HL-60 (cell line): ENCODE measurements at regions not wholly inside any gene's neighbourhood (a gene's known extent, or its start where the extent isn't known, plus 50 kb on each side); places are given as distances from the start of the nearest gene placed in this dataset.

ENCODE experiments used
- DNase-seq, 2 experiments: peaks; one replicate each; pipeline ENCODE4 v3.0.0-alpha.2; 2010 to 2020; ENCODE audit warnings: low read depth in 1 of 2, low spot score in 1 of 2
- H3K27ac ChIP-seq: fragments of 250-450 bp; sonication (Bioruptor Pico); replicated peaks from 2 replicates; pipeline ENCODE4 v1.5.1; 2020; ENCODE audit warnings: mild to moderate bottlenecking, moderate library complexity
- H3K27me3 ChIP-seq: fragments of 250-450 bp; sonication (Bioruptor Pico); 2 replicates; pipeline ENCODE4 v1.5.1; 2021; ENCODE audit warnings: mild to moderate bottlenecking, moderate library complexity; ENCODE audit not compliant: insufficient read depth, poor library complexity, severe bottlenecking
- H3K4me3 ChIP-seq: replicated peaks from 2 replicates; pipeline ENCODE4 v1.5.1; 2011; ENCODE audit warnings: mild to moderate bottlenecking, control low read depth, low read length; ENCODE audit not compliant: insufficient read depth
- CTCF ChIP-seq: IDR thresholded peaks from one replicate; pipeline ENCODE4 v1.5.1; 2011; ENCODE audit warnings: low read length, control low read depth, inconsistent platforms; ENCODE audit not compliant: insufficient read depth
- GABPA ChIP-seq: IDR thresholded peaks from 2 replicates; pipeline ENCODE4 v1.6.1; 2012; ENCODE audit warnings: low read depth
- POLR2AphosphoS5 ChIP-seq: IDR thresholded peaks from 2 replicates; pipeline ENCODE4 v1.6.1; 2012; ENCODE audit warnings: low read depth
- REST ChIP-seq: IDR thresholded peaks from 2 replicates; pipeline ENCODE4 v1.6.1; 2012; ENCODE audit warnings: low read depth; ENCODE audit not compliant: insufficient replicate concordance
- SPI1 ChIP-seq: IDR thresholded peaks from 2 replicates; pipeline ENCODE4 v1.6.1; 2012; ENCODE audit warnings: low read depth, mild to moderate bottlenecking, borderline replicate concordance

- no peak overlapping the region for H3K4me3 ChIP-seq
- H3K27me3 ChIP-seq = no peaks in the 10 kb centered on the region
- no peak for DNase-seq
- H3K27ac ChIP-seq = no peak overlapping the region
- TF ChIP-seq REST (no peak), CTCF (no peak), GABPA (no peak), SPI1 (no peak), POLR2AphosphoS5 (no peak)
Measured at GRCh38 chr6:40900791-40901190, 138.2 kb downstream of the UNC5CL start.

GRCh38 chr6:40899684-40900155, 139.3 kb downstream of the UNC5CL start:
- DNase-seq = no peak
- Histone ChIP-seq H3K27ac (no peak overlapping the region), H3K4me3 (no peak overlapping the region), H3K27me3 (no peaks in the 10 kb centered on the region)
- TF ChIP-seq POLR2AphosphoS5 (no peak), CTCF (no peak), GABPA (no peak), REST (no peak), SPI1 (no peak)

GRCh38 chr6:40898073-40898472, 140.9 kb downstream of the UNC5CL start:
- Histone ChIP-seq H3K4me3 (no peak overlapping the region), H3K27me3 (no peaks in the 10 kb centered on the region), H3K27ac (no peak overlapping the region)
- no peak for DNase-seq
- TF ChIP-seq REST = no peak
- no peak for TF ChIP-seq CTCF
- TF ChIP-seq POLR2AphosphoS5 = no peak
- no peak for TF ChIP-seq GABPA
- no peak for TF ChIP-seq SPI1
